ENCODE measurements at regions not wholly inside any gene's neighbourhood (a gene's known extent, or its start where the extent isn't known, plus 50 kb on each side); places are given as distances from the start of the nearest gene placed in this dataset.

- H3K36me3 ChIP-seq (ENCODE audit: insufficient read depth, low read length): no peaks in the 10 kb centered on the region
- H3K9me3 ChIP-seq (ENCODE audit: control insufficient read depth, insufficient read depth, low read length): no peaks in the 10 kb centered on the region
- H3K4me1 ChIP-seq (ENCODE audit: insufficient read depth, low read length): no peaks in the 10 kb centered on the region
Observed at GRCh38 chr6:4565301-4566250, 210.6 kb upstream of the CDYL start.

GRCh38 chr6:4564801-4565271 lies 211.4 kb upstream of the CDYL start:
- Histone ChIP-seq H3K9me3 (ENCODE audit: control insufficient read depth, insufficient read depth, low read length) (no peaks in the 10 kb centered on the region), H3K9ac (ENCODE audit: low read depth, low read length) (no peak overlapping the region), H3K36me3 (ENCODE audit: insufficient read depth, low read length) (no peaks in the 10 kb centered on the region), H3K4me1 (ENCODE audit: insufficient read depth, low read length) (no peaks in the 10 kb centered on the region)

More at GRCh38 chr6:4565301-4566250, 210.6 kb upstream of the CDYL start:
- no peak overlapping the region for H3K9ac ChIP-seq (ENCODE audit: low read depth, low read length)

- H3K36me3 ChIP-seq (ENCODE audit: insufficient read depth, low read length): no peaks in the 10 kb centered on the region
- no peak overlapping the region for H3K9ac ChIP-seq (ENCODE audit: low read depth, low read length)
Observed at GRCh38 chr6:4563877-4564276, 212.3 kb upstream of the CDYL start.

GRCh38 chr6:4563156-4563555 lies 213.0 kb upstream of the CDYL start:
- Histone ChIP-seq H3K4me1 (ENCODE audit: insufficient read depth, low read length) (no peaks in the 10 kb centered on the region), H3K9me3 (ENCODE audit: control insufficient read depth, insufficient read depth, low read length) (no peaks in the 10 kb centered on the region), H3K9ac (ENCODE audit: low read depth, low read length) (no peak overlapping the region), H3K36me3 (ENCODE audit: insufficient read depth, low read length) (no peaks in the 10 kb centered on the region)

More at GRCh38 chr6:4563877-4564276, 212.3 kb upstream of the CDYL start:
- H3K9me3 ChIP-seq (ENCODE audit: control insufficient read depth, insufficient read depth, low read length): no peaks in the 10 kb centered on the region
- no peaks in the 10 kb centered on the region for H3K4me1 ChIP-seq (ENCODE audit: insufficient read depth, low read length)

- Histone ChIP-seq H3K36me3 (ENCODE audit: insufficient read depth, low read length) (no peaks in the 10 kb centered on the region), H3K4me1 (ENCODE audit: insufficient read depth, low read length) (no peaks in the 10 kb centered on the region), H3K9ac (ENCODE audit: low read depth, low read length) (no peak overlapping the region)
Observed at GRCh38 chr6:4561773-4562400, 214.3 kb upstream of the CDYL start.

GRCh38 chr6:4561078-4561435 lies 215.1 kb upstream of the CDYL start:
- Histone ChIP-seq H3K36me3 (ENCODE audit: insufficient read depth, low read length) (no peaks in the 10 kb centered on the region), H3K9ac (ENCODE audit: low read depth, low read length) (no peak overlapping the region), H3K9me3 (ENCODE audit: control insufficient read depth, insufficient read depth, low read length) (no peaks in the 10 kb centered on the region), H3K4me1 (ENCODE audit: insufficient read depth, low read length) (no peaks in the 10 kb centered on the region)

More at GRCh38 chr6:4561773-4562400, 214.3 kb upstream of the CDYL start:
- no peaks in the 10 kb centered on the region for H3K9me3 ChIP-seq (ENCODE audit: control insufficient read depth, insufficient read depth, low read length)

GRCh38 chr6:4560221-4561077 lies 215.8 kb upstream of the CDYL start:
- Histone ChIP-seq H3K4me1 (ENCODE audit: insufficient read depth, low read length) (no peaks in the 10 kb centered on the region), H3K36me3 (ENCODE audit: insufficient read depth, low read length) (no peaks in the 10 kb centered on the region), H3K9ac (ENCODE audit: low read depth, low read length) (no peak overlapping the region), H3K9me3 (ENCODE audit: control insufficient read depth, insufficient read depth, low read length) (no peaks in the 10 kb centered on the region)

- Histone ChIP-seq H3K36me3 (ENCODE audit: insufficient read depth, low read length) (no peaks in the 10 kb centered on the region), H3K9me3 (ENCODE audit: control insufficient read depth, insufficient read depth, low read length) (no peaks in the 10 kb centered on the region), H3K9ac (ENCODE audit: low read depth, low read length) (no peak overlapping the region), H3K4me1 (ENCODE audit: insufficient read depth, low read length) (no peaks in the 10 kb centered on the region)
Observed at GRCh38 chr6:4559281-4559875, 216.8 kb upstream of the CDYL start.

- no peaks in the 10 kb centered on the region for H3K4me1 ChIP-seq (ENCODE audit: insufficient read depth, low read length)
- no peak overlapping the region for H3K9ac ChIP-seq (ENCODE audit: low read depth, low read length)
- no peaks in the 10 kb centered on the region for H3K36me3 ChIP-seq (ENCODE audit: insufficient read depth, low read length)
- no peaks in the 10 kb centered on the region for H3K9me3 ChIP-seq (ENCODE audit: control insufficient read depth, insufficient read depth, low read length)
Observed at GRCh38 chr6:4554645-4555044, 221.6 kb upstream of the CDYL start.

- no peaks in the 10 kb centered on the region for H3K4me1 ChIP-seq (ENCODE audit: insufficient read depth, low read length)
- no peaks in the 10 kb centered on the region for H3K9me3 ChIP-seq (ENCODE audit: control insufficient read depth, insufficient read depth, low read length)
- no peak overlapping the region for H3K9ac ChIP-seq (ENCODE audit: low read depth, low read length)
- no peaks in the 10 kb centered on the region for H3K36me3 ChIP-seq (ENCODE audit: insufficient read depth, low read length)
Observed at GRCh38 chr6:4553387-4553786, 222.8 kb upstream of the CDYL start.

- Histone ChIP-seq H3K9me3 (ENCODE audit: control insufficient read depth, insufficient read depth, low read length) (no peaks in the 10 kb centered on the region), H3K4me1 (ENCODE audit: insufficient read depth, low read length) (no peaks in the 10 kb centered on the region), H3K36me3 (ENCODE audit: insufficient read depth, low read length) (no peaks in the 10 kb centered on the region), H3K9ac (ENCODE audit: low read depth, low read length) (no peak overlapping the region)
Observed at GRCh38 chr6:4550227-4550597, 226.0 kb upstream of the CDYL start.

- no peaks in the 10 kb centered on the region for H3K9me3 ChIP-seq (ENCODE audit: control insufficient read depth, insufficient read depth, low read length)
- no peaks in the 10 kb centered on the region for H3K4me1 ChIP-seq (ENCODE audit: insufficient read depth, low read length)
- H3K36me3 ChIP-seq (ENCODE audit: insufficient read depth, low read length): no peaks in the 10 kb centered on the region
- H3K9ac ChIP-seq (ENCODE audit: low read depth, low read length): no peak overlapping the region
Observed at GRCh38 chr6:4549556-4550226, 226.5 kb upstream of the CDYL start.

- no peaks in the 10 kb centered on the region for H3K4me1 ChIP-seq (ENCODE audit: insufficient read depth, low read length)
- no peaks in the 10 kb centered on the region for H3K36me3 ChIP-seq (ENCODE audit: insufficient read depth, low read length)
- no peak overlapping the region for H3K9ac ChIP-seq (ENCODE audit: low read depth, low read length)
- no peaks in the 10 kb centered on the region for H3K9me3 ChIP-seq (ENCODE audit: control insufficient read depth, insufficient read depth, low read length)
Observed at GRCh38 chr6:4545893-4546292, 230.3 kb upstream of the CDYL start.

Measured in ES-I3 (cell line).